Fibroblast of peridontal ligament (primary cell): ENCODE measurements at regions not wholly inside any gene's neighbourhood (a gene's known extent, or its start where the extent isn't known, plus 50 kb on each side); places are given as distances from the start of the nearest gene placed in this dataset.

Experiments
- DNase-seq: peaks from one replicate; pipeline ENCODE4 v3.0.0-alpha.2; 2010; ENCODE audit errors: extremely low read depth

- DNase-seq = no peak
Observed at GRCh38 chr1:218135371-218135770, 149.7 kb upstream of the RRP15 start.

- DNase-seq = no peak
Observed at GRCh38 chr1:218139761-218140160, 145.3 kb upstream of the RRP15 start.

GRCh38 chr1:218156595-218156994 lies 128.5 kb upstream of the RRP15 start:
- DNase-seq = no peak

- no peak for DNase-seq
Observed at GRCh38 chr1:218163371-218163770, 121.7 kb upstream of the RRP15 start.

- no peak for DNase-seq
Observed at GRCh38 chr1:218164111-218164929, 120.8 kb upstream of the RRP15 start.

- DNase-seq = no peak
Observed at GRCh38 chr1:218164930-218165700, 120.0 kb upstream of the RRP15 start.

GRCh38 chr1:218165701-218166114 lies 119.4 kb upstream of the RRP15 start:
- no peak for DNase-seq

- no peak for DNase-seq
Observed at GRCh38 chr1:218166268-218166945, 118.7 kb upstream of the RRP15 start.

- DNase-seq = peak; percentile 66
Observed at GRCh38 chr1:218171302-218171893, 113.7 kb upstream of the RRP15 start.

GRCh38 chr1:218182455-218182854 lies 102.6 kb upstream of the RRP15 start:
- DNase-seq = no peak

- DNase-seq = peak; percentile 57
Observed at GRCh38 chr1:218200979-218201378, 84.1 kb upstream of the RRP15 start.

GRCh38 chr1:218201601-218202000 lies 83.5 kb upstream of the RRP15 start:
- no peak for DNase-seq

GRCh38 chr1:218205721-218206120 lies 79.4 kb upstream of the RRP15 start:
- DNase-seq = no peak

- no peak for DNase-seq
Observed at GRCh38 chr1:218207194-218207593, 77.9 kb upstream of the RRP15 start.

GRCh38 chr1:218209351-218209861 lies 75.7 kb upstream of the RRP15 start:
- peak; percentile 88 for DNase-seq

- DNase-seq = peak; percentile 26
Observed at GRCh38 chr1:218211241-218211640, 73.9 kb upstream of the RRP15 start.

GRCh38 chr1:218217040-218217439 lies 68.1 kb upstream of the RRP15 start:
- no peak for DNase-seq

- no peak for DNase-seq
Observed at GRCh38 chr1:218219460-218219859, 65.6 kb upstream of the RRP15 start.

- DNase-seq = no peak
Observed at GRCh38 chr1:218224101-218224500, 61.0 kb upstream of the RRP15 start.

- no peak for DNase-seq
Observed at GRCh38 chr1:218226005-218226404, 59.1 kb upstream of the RRP15 start.
